MM.1S (cell line): ENCODE measurements at regions not wholly inside any gene's neighbourhood (a gene's known extent, or its start where the extent isn't known, plus 50 kb on each side); places are given as distances from the start of the nearest gene placed in this dataset.

Experiments
- EZH2 ChIP-seq: fragments of 300-600 bp; sonication (generic); optimal IDR thresholded peaks from 2 replicates; pipeline ENCODE3; 2017; ENCODE audit warnings: low read depth, mild to moderate bottlenecking, antibody characterized with exemption, low read length, mixed read lengths
- EZH2phosphoT487 ChIP-seq: fragments of 300-600 bp; sonication (generic); IDR thresholded peaks from 2 replicates; pipeline ENCODE4 v1.6.1; 2018; ENCODE audit warnings: antibody characterized with exemption, low read length
- TF ChIP-seq, protein P1 (sequence below): fragments of 300-600 bp; sonication (generic); IDR thresholded peaks from 2 replicates; pipeline ENCODE4 v1.5.1; 2016; ENCODE audit warnings: antibody characterized with exemption, low read length, mixed read lengths

DNA sequence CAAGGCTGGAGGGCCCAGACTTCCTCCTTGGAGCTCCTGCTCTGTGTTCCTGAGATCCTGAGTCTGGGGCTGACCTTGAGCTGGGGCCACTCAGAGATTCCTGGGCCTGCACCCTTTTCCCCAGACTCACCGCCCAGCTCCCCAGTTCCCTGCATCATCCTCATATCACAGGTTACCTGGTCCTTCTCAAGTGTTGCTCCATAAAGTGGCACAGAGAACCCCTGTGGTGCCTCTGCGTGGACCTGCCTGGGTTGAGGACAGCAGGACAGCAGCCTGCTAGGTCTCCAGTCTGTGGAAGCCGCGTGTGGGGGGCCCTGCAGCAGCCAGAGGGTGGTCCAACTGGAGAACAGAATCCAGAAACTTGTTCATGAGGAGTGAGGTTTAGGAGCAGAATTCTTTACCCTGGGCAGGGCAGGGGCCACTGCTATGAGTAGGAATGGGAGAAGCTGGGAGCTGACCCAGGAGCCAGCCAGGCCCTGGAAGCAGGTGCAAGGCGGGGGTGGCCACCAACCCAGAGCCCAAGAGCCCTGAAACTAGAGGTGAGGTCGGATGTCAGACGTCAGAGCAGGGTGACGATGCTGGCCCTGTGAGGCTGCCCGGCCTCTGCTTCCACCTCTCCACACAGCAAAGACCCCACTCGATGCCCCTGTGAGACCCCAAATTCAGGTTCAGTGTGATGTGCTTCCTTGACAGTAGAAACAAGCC, 299.4 kb downstream of the TCERG1L start:
- TF ChIP-seq, protein P1, sequence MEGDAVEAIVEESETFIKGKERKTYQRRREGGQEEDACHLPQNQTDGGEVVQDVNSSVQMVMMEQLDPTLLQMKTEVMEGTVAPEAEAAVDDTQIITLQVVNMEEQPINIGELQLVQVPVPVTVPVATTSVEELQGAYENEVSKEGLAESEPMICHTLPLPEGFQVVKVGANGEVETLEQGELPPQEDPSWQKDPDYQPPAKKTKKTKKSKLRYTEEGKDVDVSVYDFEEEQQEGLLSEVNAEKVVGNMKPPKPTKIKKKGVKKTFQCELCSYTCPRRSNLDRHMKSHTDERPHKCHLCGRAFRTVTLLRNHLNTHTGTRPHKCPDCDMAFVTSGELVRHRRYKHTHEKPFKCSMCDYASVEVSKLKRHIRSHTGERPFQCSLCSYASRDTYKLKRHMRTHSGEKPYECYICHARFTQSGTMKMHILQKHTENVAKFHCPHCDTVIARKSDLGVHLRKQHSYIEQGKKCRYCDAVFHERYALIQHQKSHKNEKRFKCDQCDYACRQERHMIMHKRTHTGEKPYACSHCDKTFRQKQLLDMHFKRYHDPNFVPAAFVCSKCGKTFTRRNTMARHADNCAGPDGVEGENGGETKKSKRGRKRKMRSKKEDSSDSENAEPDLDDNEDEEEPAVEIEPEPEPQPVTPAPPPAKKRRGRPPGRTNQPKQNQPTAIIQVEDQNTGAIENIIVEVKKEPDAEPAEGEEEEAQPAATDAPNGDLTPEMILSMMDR: no peak
- TF ChIP-seq EZH2: no peak
- no peak for TF ChIP-seq EZH2phosphoT487
